SK-N-SH (cell line): ENCODE measurements at regions not wholly inside any gene's neighbourhood (a gene's known extent, or its start where the extent isn't known, plus 50 kb on each side); places are given as distances from the start of the nearest gene placed in this dataset.

ENCODE experiments used
- CTCF ChIA-PET: fragments of 300-600, 350-600 bp; formaldehyde crosslinking; extraction: SDS; loops from one replicate; lab custom pipeline; 2021; lab: Yijun Ruan, JAX
- POLR2A ChIA-PET: fragments of 350-600 bp; sonication (Branson Sonifier 250); formaldehyde crosslinking; extraction: SDS; loops from one replicate; lab custom pipeline; 2020; ENCODE audit warnings: antibody characterized with exemption, inconsistent platforms; lab: Yijun Ruan, JAX
- DNase-seq: peaks from one replicate; pipeline ENCODE4 v3.0.0; 2012
- H2AFZ ChIP-seq: fragments of 200-600 bp; sonication (generic); 2 replicates; pipeline ENCODE4 v1.8.1; 2016; ENCODE audit warnings: antibody characterized with exemption, mild to moderate bottlenecking, low read depth
- H3F3A ChIP-seq: fragments of 200-600 bp; sonication (generic); replicated peaks from 2 replicates; pipeline ENCODE3; 2016; ENCODE audit warnings: antibody characterized with exemption, mild to moderate bottlenecking; ENCODE audit not compliant: insufficient read depth
- H3K27ac ChIP-seq, 2 experiments: fragments of 200-500 bp in 1 of 2; fragments of 200-600 bp in 1 of 2; sonication (Bioruptor generic) in 1 of 2; sonication (generic), shearing (Covaris generic) in 1 of 2; 2 replicates each; pipeline versions ENCODE4 v1.5.1 to v1.6.1; 2014 to 2016; ENCODE audit warnings: low read depth in 2 of 2, inconsistent platforms in 1 of 2, low read length in 1 of 2, mild to moderate bottlenecking in 1 of 2, mixed read lengths in 1 of 2
- H3K27me3 ChIP-seq: fragments of 200-600 bp; sonication (generic), shearing (Covaris generic); 2 replicates; pipeline ENCODE4 v1.6.1; 2016; ENCODE audit warnings: mixed run types; ENCODE audit not compliant: insufficient read depth
- H3K36me3 ChIP-seq, 2 experiments: fragments of 200-500 bp in 1 of 2; fragments of 200-600 bp in 1 of 2; sonication (Bioruptor generic) in 1 of 2; sonication (generic) in 1 of 2; replicated peaks in 1 of 2; 2 replicates each; pipeline versions ENCODE3 to v1.5.1; 2014 to 2016; ENCODE audit warnings: low read length in 1 of 2, mild to moderate bottlenecking in 1 of 2; ENCODE audit not compliant: insufficient read depth in 2 of 2, control insufficient read depth in 1 of 2
- H3K4me1 ChIP-seq, 2 experiments: fragments of 200-500 bp in 1 of 2; fragments of 200-600 bp in 1 of 2; sonication (Bioruptor generic) in 1 of 2; sonication (generic), shearing (Covaris generic) in 1 of 2; 2 replicates each; pipeline versions ENCODE4 v1.5.1 to v1.6.1; 2014 to 2016; ENCODE audit warnings: low read depth in 1 of 2, low read length in 1 of 2, mixed run types in 1 of 2; ENCODE audit not compliant: insufficient read depth in 2 of 2, control insufficient read depth in 1 of 2
- H3K4me2 ChIP-seq: fragments of 200-600 bp; sonication (generic), shearing (Covaris generic); 2 replicates; pipeline ENCODE4 v1.6.1; 2017; ENCODE audit warnings: mixed run types
- H3K4me3 ChIP-seq, 2 experiments: fragments of 200-500 bp in 1 of 2; fragments of 200-600 bp in 1 of 2; sonication (Bioruptor generic) in 1 of 2; sonication (generic), shearing (Covaris generic) in 1 of 2; 2 replicates each; pipeline versions ENCODE4 v1.5.1 to v1.8.1; 2014 to 2016; ENCODE audit warnings: low read depth in 2 of 2, inconsistent platforms in 1 of 2, low read length in 1 of 2, mild to moderate bottlenecking in 1 of 2, mixed read lengths in 1 of 2, moderate library complexity in 1 of 2
- H3K79me2 ChIP-seq: fragments of 200-600 bp; sonication (generic); 2 replicates; pipeline ENCODE4 v1.8.1; 2017; ENCODE audit warnings: mild to moderate bottlenecking; ENCODE audit not compliant: insufficient read depth
- H3K9ac ChIP-seq: fragments of 200-600 bp; sonication (generic); 2 replicates; pipeline ENCODE4 v1.6.1; 2017; ENCODE audit warnings: mixed run types
- H3K9me2 ChIP-seq: fragments of 200-600 bp; sonication (generic); 2 replicates; pipeline ENCODE4 v1.6.1; 2017; ENCODE audit warnings: mixed run types
- H3K9me3 ChIP-seq: fragments of 200-600 bp; sonication (generic); 2 replicates; pipeline ENCODE4 v1.6.1; 2017; ENCODE audit warnings: mixed run types, mild to moderate bottlenecking, moderate library complexity
- H4K20me1 ChIP-seq: fragments of 200-600 bp; sonication (generic); 2 replicates; pipeline ENCODE4 v1.6.1; 2017; ENCODE audit warnings: mild to moderate bottlenecking, mixed run types; ENCODE audit not compliant: insufficient read depth
- CTCF ChIP-seq: fragments of 200-600 bp; sonication (generic); IDR thresholded peaks from 2 replicates; pipeline ENCODE4 v1.6.1; 2017; ENCODE audit warnings: antibody characterized with exemption, mild to moderate bottlenecking, moderate library complexity
- EP300 ChIP-seq, 2 experiments: IDR thresholded peaks; 2 replicates each; pipeline versions ENCODE4 v1.4.0 to v1.6.1; 2012; ENCODE audit warnings: borderline replicate concordance in 1 of 2, low read depth in 1 of 2, low read length in 1 of 2
- FOXJ3 ChIP-seq: sonication (generic); formaldehyde crosslinking; IDR thresholded peaks from 2 replicates; pipeline ENCODE4 v1.5.1; 2020; ENCODE audit warnings: mild to moderate bottlenecking, missing genetic modification reagents
- IRF3 ChIP-seq: fragments of 150-350 bp; IDR thresholded peaks from 2 replicates; pipeline ENCODE4 v1.6.1; 2016; ENCODE audit warnings: mild to moderate bottlenecking, low read depth, low read length
- JUND ChIP-seq: IDR thresholded peaks from 2 replicates; pipeline ENCODE4 v1.4.0; 2012
- MEF2A ChIP-seq: IDR thresholded peaks from 2 replicates; pipeline ENCODE4 v1.4.0; 2012; ENCODE audit warnings: low read depth, borderline replicate concordance
- MXI1 ChIP-seq: IDR thresholded peaks from 2 replicates; pipeline ENCODE4 v1.6.1; 2012; ENCODE audit warnings: mild to moderate bottlenecking, low read depth, low read length, improper control_type of control experiment
- PBX3 ChIP-seq: IDR thresholded peaks from 2 replicates; pipeline ENCODE4; 2012
- RFX5 ChIP-seq: IDR thresholded peaks from 2 replicates; pipeline ENCODE4 v1.6.1; 2012; ENCODE audit warnings: mild to moderate bottlenecking, improper control_type of control experiment, low read length
- SIN3A ChIP-seq: IDR thresholded peaks from 2 replicates; pipeline ENCODE4 v1.6.1; 2012; ENCODE audit warnings: low read depth, mild to moderate bottlenecking, low read length, moderate library complexity, borderline replicate concordance
- TAF1 ChIP-seq: IDR thresholded peaks from 2 replicates; pipeline ENCODE4 v1.6.1; 2012; ENCODE audit warnings: low read depth, mild to moderate bottlenecking, low read length, moderate library complexity, borderline replicate concordance
- TCF12 ChIP-seq: IDR thresholded peaks from 2 replicates; pipeline ENCODE4 v1.4.0; 2012
- YY1 ChIP-seq: IDR thresholded peaks from 2 replicates; pipeline ENCODE4 v1.4.0; 2012; ENCODE audit warnings: low read depth, mild to moderate bottlenecking
- ZBTB33 ChIP-seq: IDR thresholded peaks from 2 replicates; pipeline ENCODE4 v1.4.0; 2012; ENCODE audit warnings: low read depth, borderline replicate concordance
- WGBS: methylation state at CpG from one replicate; pipeline ENCODE4 v1.1.6; 2017; ENCODE audit warnings: low lambda C conversion rate; 5-methylcytosine and 5-hydroxymethylcytosine counted together

DNA sequence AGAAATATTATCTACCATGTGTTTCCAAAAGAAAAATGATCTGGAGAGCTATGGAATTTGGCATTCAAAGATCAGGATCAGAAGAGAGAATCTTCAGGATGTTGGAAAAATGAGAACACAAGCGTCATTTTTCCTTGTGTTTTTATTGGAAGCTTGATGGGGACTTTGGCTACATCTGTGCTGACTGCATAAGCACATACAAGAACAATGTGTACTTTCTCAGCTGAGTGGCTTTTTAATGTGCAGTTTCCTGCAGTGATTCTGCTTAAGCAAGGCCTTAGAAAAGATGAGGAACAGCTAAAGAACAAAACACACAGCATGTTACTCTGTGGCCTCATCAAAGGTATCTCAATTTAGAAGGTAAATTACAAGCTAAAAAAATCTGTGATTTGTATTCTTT, 1039.9 kb downstream of the GLUD2 start:
- no peak for DNase-seq
- no peaks in the 10 kb centered on the region for H4K20me1 ChIP-seq
- no peaks in the 10 kb centered on the region for H3F3A ChIP-seq
- no peak overlapping the region for H3K4me2 ChIP-seq
- CTCF ChIA-PET, result interaction anchor here (1.1 kb wide), 1 partner anchor 12 kb away, joined by 3 read pairs; no protein-coding TSS in a partner anchor
- 0% methylated on average over 1 of the region's 1 CpG for WGBS
- no peaks in the 10 kb centered on the region for H3K36me3 ChIP-seq
- no peak for TF ChIP-seq RFX5
- no peak for TF ChIP-seq IRF3
- no peak for TF ChIP-seq SIN3A
- TF ChIP-seq TCF12, result no peak
- no peak for TF ChIP-seq YY1
- no peak for TF ChIP-seq EP300 (IDR thresholded peaks at IDR 0.05; ENCODE audit: borderline replicate concordance in 1 of 2, low read depth in 1 of 2, low read length in 1 of 2)
- TF ChIP-seq MXI1, result no peak
- no peak for TF ChIP-seq MEF2A
- TF ChIP-seq CTCF, result no peak
- TF ChIP-seq JUND, result no peak
- TF ChIP-seq FOXJ3 (CRISPR knock-in tag), result no peak
- TF ChIP-seq, all 33 proteins: peak for 0
- Histone ChIP-seq H3K27me3 (no peaks in the 10 kb centered on the region), H3K79me2 (no peaks in the 10 kb centered on the region), H3K9ac (no peak overlapping the region), H2AFZ (no peak overlapping the region), H3K27ac (no peak overlapping the region), H3K4me3 (no peak overlapping the region), H3K4me1 (no peaks in the 10 kb centered on the region), H3K9me2 (no peaks in the 10 kb centered on the region), H3K9me3 (no peaks in the 10 kb centered on the region)
- POLR2A ChIA-PET, result no interaction called here

GRCh38 chrX:122091571-122091970, 1044.2 kb downstream of the GLUD2 start:
- Histone ChIP-seq H3K4me3 (no peak overlapping the region), H3K9ac (no peak overlapping the region), H3K79me2 (no peaks in the 10 kb centered on the region), H3F3A (no peaks in the 10 kb centered on the region), H2AFZ (no peak overlapping the region), H3K9me2 (no peaks in the 10 kb centered on the region)
- TF ChIP-seq ZBTB33, result no peak
- TF ChIP-seq TAF1, result no peak
- no peak for TF ChIP-seq MXI1
- TF ChIP-seq PBX3, result no peak
- TF ChIP-seq, all 33 proteins: peak for 0
- CTCF ChIA-PET, result no interaction called here
- Histone ChIP-seq H3K4me2 (no peak overlapping the region), H3K27ac (no peak overlapping the region), H3K4me1 (no peaks in the 10 kb centered on the region), H3K9me3 (no peaks in the 10 kb centered on the region), H4K20me1 (no peaks in the 10 kb centered on the region), H3K36me3 (no peaks in the 10 kb centered on the region), H3K27me3 (no peaks in the 10 kb centered on the region)
- DNase-seq, result no peak
- POLR2A ChIA-PET, result no interaction called here
